GM21576 (cell line): ENCODE measurements at regions not wholly inside any gene's neighbourhood (a gene's known extent, or its start where the extent isn't known, plus 50 kb on each side); places are given as distances from the start of the nearest gene placed in this dataset.

Experiments used
- ATAC-seq: cut with Tn5 transposase; IDR thresholded peaks from one replicate; pipeline ENCODE4 v1.9.1; 2021; ENCODE audit warnings: mild to moderate bottlenecking, moderate library complexity; ENCODE audit not compliant: unreplicated experiment

GRCh38 chr9:89826186-89826585 lies 221.4 kb downstream of the GADD45G start:
- no peak for ATAC-seq

GRCh38 chr9:89829346-89829745 lies 224.5 kb downstream of the GADD45G start:
- ATAC-seq, result no peak

- no peak for ATAC-seq
Observed at GRCh38 chr9:89835666-89836065, 230.9 kb downstream of the GADD45G start.

GRCh38 chr9:89837162-89837933 lies 232.5 kb downstream of the GADD45G start:
- ATAC-seq, result no peak

- no peak for ATAC-seq
Observed at GRCh38 chr9:89837934-89838310, 233.1 kb downstream of the GADD45G start.

- no peak for ATAC-seq
Observed at GRCh38 chr9:89838621-89839020, 233.8 kb downstream of the GADD45G start.

- no peak for ATAC-seq
Observed at GRCh38 chr9:89839449-89839848, 234.6 kb downstream of the GADD45G start.

- ATAC-seq, result no peak
Observed at GRCh38 chr9:89839952-89840351, 235.1 kb downstream of the GADD45G start.

GRCh38 chr9:89841456-89841855 lies 236.6 kb downstream of the GADD45G start:
- ATAC-seq, result no peak

- ATAC-seq, result no peak
Observed at GRCh38 chr9:89842267-89842768, 237.5 kb downstream of the GADD45G start.

- no peak for ATAC-seq
Observed at GRCh38 chr9:89843074-89843473, 238.3 kb downstream of the GADD45G start.

- no peak for ATAC-seq
Observed at GRCh38 chr9:89843591-89843990, 238.8 kb downstream of the GADD45G start.

GRCh38 chr9:89844075-89844474 lies 239.3 kb downstream of the GADD45G start:
- ATAC-seq, result no peak

GRCh38 chr9:89844535-89844934 lies 239.7 kb downstream of the GADD45G start:
- no peak for ATAC-seq

- no peak for ATAC-seq
Observed at GRCh38 chr9:89845321-89845720, 240.5 kb downstream of the GADD45G start.

GRCh38 chr9:89845862-89846261 lies 241.1 kb downstream of the GADD45G start:
- ATAC-seq, result no peak

- ATAC-seq, result no peak
Observed at GRCh38 chr9:89848060-89849040, 243.5 kb downstream of the GADD45G start.

- no peak for ATAC-seq
Observed at GRCh38 chr9:89849096-89849495, 244.3 kb downstream of the GADD45G start.

GRCh38 chr9:89850153-89850552 lies 245.3 kb downstream of the GADD45G start:
- no peak for ATAC-seq

- no peak for ATAC-seq
Observed at GRCh38 chr9:89850631-89851325, 246.0 kb downstream of the GADD45G start.

GRCh38 chr9:89853161-89853560 lies 248.3 kb downstream of the GADD45G start:
- no peak for ATAC-seq
